CD4-positive, CD25-positive, alpha-beta regulatory T cell (primary cell): ENCODE measurements at regions not wholly inside any gene's neighbourhood (a gene's known extent, or its start where the extent isn't known, plus 50 kb on each side); places are given as distances from the start of the nearest gene placed in this dataset.

ENCODE experiments used
- ATAC-seq, 2 donors: fragments of 150-1000 bp; cut with Tn5 transposase; one replicate each; pipeline ENCODE4 v1.10.0; 2021; ENCODE audit warnings: low read depth in 2 of 2, moderate number of reproducible peaks in 2 of 2, moderate library complexity in 1 of 2
- DNase-seq, 3 donors: peaks; one replicate each; pipeline versions ENCODE4 v3.0.0 to v3.0.0-alpha.2; 2012 to 2022; ENCODE audit warnings: mixed read lengths in 1 of 3
- H3K27ac ChIP-seq: one replicate; pipeline ENCODE4 v1.7.0; 2013; ENCODE audit warnings: mild to moderate bottlenecking, low read length; ENCODE audit not compliant: insufficient read depth, poor library complexity, severe bottlenecking
- H3K27me3 ChIP-seq: one replicate; pipeline ENCODE4 v1.7.0; 2013; ENCODE audit warnings: low read length; ENCODE audit not compliant: control insufficient read depth, insufficient read depth
- H3K36me3 ChIP-seq: one replicate; pipeline ENCODE4 v1.7.0; 2013; ENCODE audit warnings: mild to moderate bottlenecking, low read length, moderate library complexity; ENCODE audit not compliant: control insufficient read depth, insufficient read depth
- H3K4me1 ChIP-seq: 2 replicates; pipeline ENCODE4 v1.7.0; 2013; ENCODE audit warnings: mild to moderate bottlenecking, low read length; ENCODE audit not compliant: insufficient read depth, control insufficient read depth, poor library complexity, severe bottlenecking
- H3K4me3 ChIP-seq: one replicate; pipeline ENCODE4 v1.7.0; 2013; ENCODE audit warnings: low read depth, mild to moderate bottlenecking, low read length, moderate library complexity
- H3K9me3 ChIP-seq, 2 experiments: 1 replicate in 1 of 2; 2 replicates in 1 of 2; pipeline ENCODE4 v1.7.0; 2013; ENCODE audit warnings: low read length in 2 of 2, mild to moderate bottlenecking in 1 of 2, moderate library complexity in 1 of 2; ENCODE audit not compliant: control insufficient read depth in 2 of 2
- H3K27ac Mint-ChIP-seq, 3 donors: one replicate each; pipeline ENCODE4 v1.8.0; 2020 to 2022; ENCODE audit warnings: mild to moderate bottlenecking in 3 of 3, mixed read lengths in 3 of 3, moderate library complexity in 2 of 3
- H3K27me3 Mint-ChIP-seq: one replicate; pipeline ENCODE4 v1.8.0; 2022; ENCODE audit warnings: mild to moderate bottlenecking, mixed read lengths
- H3K36me3 Mint-ChIP-seq: one replicate; pipeline ENCODE4 v1.8.0; 2020; ENCODE audit warnings: mixed read lengths
- H3K4me1 Mint-ChIP-seq, 4 donors: one replicate each; pipeline ENCODE4 v1.8.0; 2020 to 2022; ENCODE audit warnings: mixed read lengths in 4 of 4, mild to moderate bottlenecking in 1 of 4
- H3K4me3 Mint-ChIP-seq, 4 donors: one replicate each; pipeline ENCODE4 v1.8.0; 2020 to 2022; ENCODE audit warnings: mild to moderate bottlenecking in 4 of 4, mixed read lengths in 4 of 4, moderate library complexity in 3 of 4
- H3K9me3 Mint-ChIP-seq, 7 donors: one replicate each; pipeline ENCODE4 v1.8.0; 2020 to 2022; ENCODE audit warnings: mixed read lengths in 7 of 7, mild to moderate bottlenecking in 3 of 7, moderate library complexity in 2 of 7

DNA sequence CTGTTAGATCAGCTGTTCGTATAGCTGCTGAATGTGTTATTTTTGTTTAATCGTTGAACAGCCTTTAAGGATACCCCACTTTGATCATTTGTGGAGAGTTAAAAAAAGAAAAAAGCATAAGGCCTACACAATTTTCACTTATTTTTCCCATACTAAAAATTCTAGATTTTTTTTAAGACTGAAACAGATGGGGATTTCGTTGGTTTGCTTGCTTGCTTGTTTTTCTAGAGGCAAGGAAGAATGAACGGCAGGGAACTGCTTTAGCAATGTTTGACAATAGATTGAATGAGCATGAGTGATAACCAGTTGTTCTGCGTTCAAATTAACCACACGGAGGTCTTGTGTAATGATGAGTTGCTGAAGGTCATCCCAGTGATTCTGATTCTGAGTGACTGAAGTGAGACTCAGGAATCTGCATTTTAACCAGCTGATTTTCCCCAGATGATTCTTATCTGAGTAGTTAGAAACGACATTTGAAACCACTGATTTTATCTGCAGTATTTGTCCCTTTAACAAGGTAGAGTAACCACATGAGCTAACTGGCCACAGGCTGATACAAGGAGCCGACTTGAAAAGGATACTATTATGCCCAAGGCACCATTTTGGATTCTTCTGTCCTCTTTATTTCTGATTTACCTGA is 85.9 kb downstream of the GPR37 start:
- peaks cover 0 to 4% (median 0%) of the 10 kb centered on the region in 7 donors for H3K9me3 Mint-ChIP-seq
- H3K27ac ChIP-seq = no peak overlapping the region
- H3K27me3 Mint-ChIP-seq = peaks cover 6% of the 10 kb centered on the region
- no peak for DNase-seq
- no peak overlapping the region for H3K4me3 Mint-ChIP-seq
- no peak overlapping the region for H3K27ac Mint-ChIP-seq
- H3K27me3 ChIP-seq = no peaks in the 10 kb centered on the region
- ATAC-seq = no peak
- no peak overlapping the region for H3K4me3 ChIP-seq
- no peaks in the 10 kb centered on the region for H3K36me3 ChIP-seq
- H3K36me3 Mint-ChIP-seq = no peaks in the 10 kb centered on the region
- H3K9me3 ChIP-seq = no peaks in the 10 kb centered on the region
- H3K4me1 Mint-ChIP-seq = no peaks in the 10 kb centered on the region
- H3K4me1 ChIP-seq = no peaks in the 10 kb centered on the region

DNA sequence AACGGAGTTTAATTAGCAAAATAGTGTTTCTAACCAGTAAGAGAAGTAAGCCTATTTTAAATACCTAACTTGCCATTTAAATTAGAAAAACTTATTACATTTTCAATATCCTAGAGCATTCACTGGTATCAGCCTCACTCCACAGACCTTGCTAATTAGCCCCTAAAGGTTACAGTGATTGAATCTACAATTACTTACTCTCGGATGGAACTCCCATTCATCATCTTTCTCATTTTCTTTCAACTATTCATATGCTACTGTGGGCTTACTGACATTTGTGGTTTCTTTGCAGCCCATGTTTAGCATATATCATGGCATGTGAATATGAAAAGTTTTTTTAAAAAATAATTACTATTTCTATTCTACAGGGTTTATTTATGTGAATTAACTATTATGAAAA is 86.4 kb downstream of the GPR37 start:
- Mint-ChIP-seq H3K36me3 (no peaks in the 10 kb centered on the region), H3K4me1 (no peaks in the 10 kb centered on the region), H3K4me3 (no peak overlapping the region), H3K9me3 (peaks cover 0 to 4% (median 0%) of the 10 kb centered on the region in 7 donors), H3K27ac (no peak overlapping the region), H3K27me3 (peaks cover 6% of the 10 kb centered on the region)
- ATAC-seq = no peak
- Histone ChIP-seq H3K36me3 (no peaks in the 10 kb centered on the region), H3K9me3 (no peaks in the 10 kb centered on the region), H3K27ac (no peak overlapping the region), H3K4me1 (no peaks in the 10 kb centered on the region), H3K27me3 (no peaks in the 10 kb centered on the region), H3K4me3 (no peak overlapping the region)
- DNase-seq = no peak

GRCh38 chr7:124674451-124674850 is 91.1 kb downstream of the GPR37 start:
- Histone ChIP-seq H3K9me3 (no peaks in the 10 kb centered on the region), H3K27me3 (no peaks in the 10 kb centered on the region), H3K27ac (no peak overlapping the region), H3K36me3 (no peaks in the 10 kb centered on the region), H3K4me3 (no peak overlapping the region), H3K4me1 (no peaks in the 10 kb centered on the region)
- H3K9me3 Mint-ChIP-seq = peaks cover 0 to 6% (median 0%) of the 10 kb centered on the region in 7 donors
- no peaks in the 10 kb centered on the region for H3K36me3 Mint-ChIP-seq
- no peak overlapping the region for H3K27ac Mint-ChIP-seq
- no peaks in the 10 kb centered on the region for H3K4me1 Mint-ChIP-seq
- DNase-seq (no peak), ATAC-seq (no peak)
- H3K27me3 Mint-ChIP-seq = no peaks in the 10 kb centered on the region
- no peak overlapping the region for H3K4me3 Mint-ChIP-seq

GRCh38 chr7:124672011-124672410 is 93.6 kb downstream of the GPR37 start:
- Histone ChIP-seq H3K4me3 (no peak overlapping the region), H3K27me3 (no peaks in the 10 kb centered on the region), H3K36me3 (no peaks in the 10 kb centered on the region), H3K27ac (no peak overlapping the region), H3K4me1 (no peaks in the 10 kb centered on the region), H3K9me3 (no peaks in the 10 kb centered on the region)
- Mint-ChIP-seq H3K36me3 (no peaks in the 10 kb centered on the region), H3K27me3 (no peaks in the 10 kb centered on the region), H3K4me1 (no peaks in the 10 kb centered on the region), H3K27ac (no peak overlapping the region), H3K9me3 (peaks cover 0 to 6% (median 0%) of the 10 kb centered on the region in 7 donors), H3K4me3 (no peak overlapping the region)
- DNase-seq (no peak), ATAC-seq (no peak)

GRCh38 chr7:124667312-124668153 is 98.1 kb downstream of the GPR37 start:
- no peaks in the 10 kb centered on the region for H3K4me1 ChIP-seq
- no peak overlapping the region for H3K4me3 ChIP-seq
- H3K4me3 Mint-ChIP-seq = no peak overlapping the region
- no peak for ATAC-seq
- no peaks in the 10 kb centered on the region for H3K36me3 ChIP-seq
- H3K27ac ChIP-seq = no peak overlapping the region
- no peaks in the 10 kb centered on the region for H3K9me3 ChIP-seq
- no peaks in the 10 kb centered on the region for H3K36me3 Mint-ChIP-seq
- peaks cover 0 to 6% (median 0%) of the 10 kb centered on the region in 7 donors for H3K9me3 Mint-ChIP-seq
- H3K27me3 ChIP-seq = no peaks in the 10 kb centered on the region
- DNase-seq = no peak
- H3K27ac Mint-ChIP-seq = no peak overlapping the region
- H3K4me1 Mint-ChIP-seq = no peaks in the 10 kb centered on the region
- no peaks in the 10 kb centered on the region for H3K27me3 Mint-ChIP-seq

DNA sequence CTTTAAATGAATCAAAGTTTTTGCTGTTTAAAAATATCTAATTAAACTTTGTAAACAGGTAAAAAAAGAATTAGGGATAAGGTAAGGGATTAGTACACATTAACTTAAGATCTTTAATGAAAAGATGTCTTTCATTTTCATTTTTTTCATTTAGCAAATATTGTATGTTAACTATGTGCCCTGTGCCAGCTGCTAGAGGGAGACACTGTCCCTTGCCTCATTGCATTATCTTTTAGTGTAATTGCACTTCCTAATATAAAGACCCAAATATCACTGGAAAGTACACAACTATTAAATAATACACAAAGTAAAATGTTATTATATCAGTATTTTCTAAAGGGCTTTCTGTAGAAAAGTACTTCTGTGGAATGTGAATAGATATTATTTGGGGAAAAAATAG is 102.7 kb downstream of the GPR37 start:
- Histone ChIP-seq H3K4me1 (no peaks in the 10 kb centered on the region), H3K4me3 (no peak overlapping the region), H3K27ac (no peak overlapping the region), H3K36me3 (no peaks in the 10 kb centered on the region), H3K9me3 (no peaks in the 10 kb centered on the region), H3K27me3 (no peaks in the 10 kb centered on the region)
- Mint-ChIP-seq H3K27me3 (no peaks in the 10 kb centered on the region), H3K36me3 (no peaks in the 10 kb centered on the region), H3K27ac (no peak overlapping the region), H3K9me3 (peaks cover 0 to 3% (median 0%) of the 10 kb centered on the region in 7 donors), H3K4me1 (no peaks in the 10 kb centered on the region), H3K4me3 (no peak overlapping the region)
- DNase-seq (no peak), ATAC-seq (no peak)

GRCh38 chr7:124662372-124662771 is 103.2 kb downstream of the GPR37 start:
- no peak overlapping the region for H3K27ac ChIP-seq
- no peak overlapping the region for H3K4me3 ChIP-seq
- H3K9me3 Mint-ChIP-seq = peaks cover 0 to 3% (median 0%) of the 10 kb centered on the region in 7 donors
- no peak overlapping the region for H3K27ac Mint-ChIP-seq
- H3K36me3 ChIP-seq = no peaks in the 10 kb centered on the region
- no peak for DNase-seq
- H3K4me1 Mint-ChIP-seq = no peaks in the 10 kb centered on the region
- H3K27me3 Mint-ChIP-seq = no peaks in the 10 kb centered on the region
- H3K36me3 Mint-ChIP-seq = no peaks in the 10 kb centered on the region
- H3K4me3 Mint-ChIP-seq = no peak overlapping the region
- no peaks in the 10 kb centered on the region for H3K9me3 ChIP-seq
- H3K27me3 ChIP-seq = no peaks in the 10 kb centered on the region
- no peaks in the 10 kb centered on the region for H3K4me1 ChIP-seq
- no peak for ATAC-seq

GRCh38 chr7:124655990-124656389 is 109.6 kb downstream of the GPR37 start:
- Histone ChIP-seq H3K27me3 (no peaks in the 10 kb centered on the region), H3K36me3 (no peaks in the 10 kb centered on the region), H3K27ac (no peak overlapping the region), H3K9me3 (no peaks in the 10 kb centered on the region), H3K4me3 (no peak overlapping the region), H3K4me1 (no peaks in the 10 kb centered on the region)
- no peaks in the 10 kb centered on the region for H3K36me3 Mint-ChIP-seq
- ATAC-seq (no peak), DNase-seq (no peak)
- no peak overlapping the region for H3K4me3 Mint-ChIP-seq
- H3K27ac Mint-ChIP-seq = no peak overlapping the region
- H3K9me3 Mint-ChIP-seq = peaks cover 0 to 3% (median 0%) of the 10 kb centered on the region in 7 donors
- no peaks in the 10 kb centered on the region for H3K27me3 Mint-ChIP-seq
- H3K4me1 Mint-ChIP-seq = no peaks in the 10 kb centered on the region
